H1 (cell line): ENCODE measurements at regions not wholly inside any gene's neighbourhood (a gene's known extent, or its start where the extent isn't known, plus 50 kb on each side); places are given as distances from the start of the nearest gene placed in this dataset.

Source experiments
- CTCF ChIA-PET: fragments of 300-600 bp; sonication (Branson Sonifier 250); formaldehyde crosslinking; loops from one replicate; lab custom pipeline; 2021; ENCODE audit not compliant: partially characterized antibody; lab: Charles Lee
- POLR2A ChIA-PET: fragments of 300-600 bp; sonication (Branson Sonifier 250); formaldehyde crosslinking; loops from one replicate; lab custom pipeline; 2021; ENCODE audit warnings: inconsistent platforms; ENCODE audit not compliant: partially characterized antibody; lab: Charles Lee
- DNase-seq, 2 experiments: peaks; one replicate each; pipeline versions ENCODE4 v3.0.0 to v3.0.0-alpha.2; 2010 to 2022; ENCODE audit warnings: low spot score in 2 of 2, low read depth in 1 of 2, mixed read lengths in 1 of 2
- FAIRE-seq: peaks from 2 replicates; lab custom pipeline; 2011; peaks lifted over from hg19 to GRCh38; lab: Jason Lieb, UNC
- H2AFZ ChIP-seq: 2 replicates; pipeline ENCODE4 v1.8.1; 2012; ENCODE audit warnings: low read length, inconsistent platforms
- H2AK5ac ChIP-seq: 2 replicates; pipeline ENCODE4 v1.6.1; 2013; ENCODE audit warnings: low read depth, low read length
- H2BK120ac ChIP-seq: replicated peaks from 2 replicates; pipeline ENCODE3; 2013; ENCODE audit warnings: low read depth, low read length, inconsistent platforms
- H2BK12ac ChIP-seq: 2 replicates; pipeline ENCODE4 v1.6.1; 2013; ENCODE audit warnings: low read depth, low read length
- H2BK15ac ChIP-seq: 2 replicates; pipeline ENCODE4 v1.6.1; 2013; ENCODE audit warnings: low read length
- H2BK20ac ChIP-seq: 2 replicates; pipeline ENCODE4 v1.6.1; 2013; ENCODE audit warnings: low read length
- H2BK5ac ChIP-seq: 2 replicates; pipeline ENCODE4 v1.6.1; 2013; ENCODE audit warnings: low read depth, low read length
- H3K14ac ChIP-seq: 2 replicates; pipeline ENCODE4 v1.6.1; 2013; ENCODE audit warnings: inconsistent platforms; ENCODE audit not compliant: insufficient read length
- H3K18ac ChIP-seq: 2 replicates; pipeline ENCODE4 v1.6.1; 2013; ENCODE audit warnings: low read length; ENCODE audit errors: extremely low read depth
- H3K23ac ChIP-seq: 2 replicates; pipeline ENCODE4 v1.6.1; 2013; ENCODE audit warnings: inconsistent platforms; ENCODE audit not compliant: insufficient read length
- H3K23me2 ChIP-seq: 2 replicates; pipeline ENCODE4 v1.6.1; 2013; ENCODE audit warnings: low read depth, low read length
- H3K27ac ChIP-seq: 2 replicates; pipeline ENCODE4 v1.6.1; 2011; ENCODE audit warnings: low read depth, low read length, inconsistent platforms
- H3K27me3 ChIP-seq, 4 experiments: replicated peaks in 1 of 4; 1 replicate in 1 of 4; 2 replicates in 3 of 4; pipeline versions ENCODE4 v1.6.1 to v1.8.1; 2011 to 2013; ENCODE audit warnings: low read length in 3 of 4, mild to moderate bottlenecking in 3 of 4, inconsistent platforms in 2 of 4, mixed read lengths in 2 of 4, moderate library complexity in 1 of 4; ENCODE audit not compliant: control insufficient read depth in 3 of 4, insufficient read depth in 3 of 4; ENCODE audit errors: extremely low read depth in 1 of 4
- H3K36me3 ChIP-seq, 4 experiments: 2 replicates each; pipeline versions ENCODE4 v1.6.1 to v1.8.1; 2011 to 2013; ENCODE audit warnings: mild to moderate bottlenecking in 4 of 4, low read length in 3 of 4, moderate library complexity in 2 of 4, control low read depth in 1 of 4, inconsistent platforms in 1 of 4; ENCODE audit not compliant: insufficient read depth in 4 of 4, control insufficient read depth in 2 of 4
- H3K4ac ChIP-seq: replicated peaks from 2 replicates; pipeline ENCODE3; 2013; ENCODE audit warnings: low read length, low read depth, mixed read lengths, inconsistent platforms; ENCODE audit not compliant: insufficient read length
- H3K4me1 ChIP-seq, 4 experiments: replicated peaks in 1 of 4; 1 replicate in 1 of 4; 2 replicates in 3 of 4; pipeline versions ENCODE4 v1.6.1 to v1.8.1; 2011 to 2013; ENCODE audit warnings: low read length in 3 of 4, inconsistent platforms in 2 of 4, mixed read lengths in 1 of 4; ENCODE audit not compliant: insufficient read depth in 4 of 4, control insufficient read depth in 3 of 4
- H3K4me2 ChIP-seq, 2 experiments: 2 replicates each; pipeline versions ENCODE4 v1.6.1 to v1.8.1; 2011 to 2013; ENCODE audit warnings: low read depth in 2 of 2, low read length in 2 of 2, control low read depth in 1 of 2, inconsistent platforms in 1 of 2, mild to moderate bottlenecking in 1 of 2; ENCODE audit not compliant: insufficient read depth in 1 of 2
- H3K4me3 ChIP-seq, 4 experiments: fragments of 200-600, 300-600 bp in 1 of 4; sonication (generic), shearing (Covaris generic), sonication (Bioruptor Twin) in 1 of 4; 2 replicates each; pipeline versions ENCODE4 v1.5.1 to v1.8.1; 2011 to 2016; ENCODE audit warnings: low read length in 4 of 4, low read depth in 3 of 4, control low read depth in 2 of 4, inconsistent platforms in 2 of 4, mild to moderate bottlenecking in 2 of 4, mixed read lengths in 1 of 4, moderate library complexity in 1 of 4; ENCODE audit not compliant: insufficient read depth in 2 of 4; ENCODE audit errors: extremely low read depth in 1 of 4
- H3K56ac ChIP-seq: replicated peaks from 2 replicates; pipeline ENCODE3; 2013; ENCODE audit warnings: low read depth, mild to moderate bottlenecking, mixed read lengths, low read length, inconsistent platforms; ENCODE audit not compliant: insufficient read length
- H3K79me1 ChIP-seq: 2 replicates; pipeline ENCODE4 v1.6.1; 2013; ENCODE audit warnings: low read depth, low read length, control low read depth
- H3K79me2 ChIP-seq, 2 experiments: 2 replicates each; pipeline versions ENCODE4 v1.6.1 to v1.8.1; 2012 to 2013; ENCODE audit warnings: low read length in 2 of 2, mild to moderate bottlenecking in 2 of 2, inconsistent platforms in 1 of 2; ENCODE audit not compliant: insufficient read depth in 2 of 2, control insufficient read depth in 1 of 2
- H3K9ac ChIP-seq, 4 experiments: replicated peaks in 1 of 4; 1 replicate in 1 of 4; 2 replicates in 3 of 4; pipeline versions ENCODE4 v1.6.1 to v1.8.1; 2011 to 2013; ENCODE audit warnings: low read depth in 3 of 4, low read length in 3 of 4, control low read depth in 2 of 4, mild to moderate bottlenecking in 2 of 4, moderate library complexity in 2 of 4, inconsistent platforms in 1 of 4; ENCODE audit errors: extremely low read depth in 1 of 4
- H3K9me3 ChIP-seq, 2 experiments: 2 replicates each; pipeline versions ENCODE4 v1.6.1 to v1.8.1; 2012 to 2013; ENCODE audit warnings: mild to moderate bottlenecking in 2 of 2, moderate library complexity in 2 of 2, control low read depth in 1 of 2, inconsistent platforms in 1 of 2, low read depth in 1 of 2, low read length in 1 of 2, mixed read lengths in 1 of 2; ENCODE audit not compliant: insufficient read depth in 2 of 2
- H4K20me1 ChIP-seq, 2 experiments: replicated peaks in 1 of 2; 2 replicates each; pipeline versions ENCODE3 to v1.8.1; 2011 to 2013; ENCODE audit warnings: inconsistent platforms in 2 of 2, low read length in 2 of 2, mild to moderate bottlenecking in 1 of 2; ENCODE audit not compliant: insufficient read depth in 2 of 2, control insufficient read depth in 1 of 2
- H4K5ac ChIP-seq: 2 replicates; pipeline ENCODE4 v1.6.1; 2013; ENCODE audit warnings: low read length, low read depth, mixed read lengths, inconsistent platforms; ENCODE audit not compliant: insufficient read length
- H4K8ac ChIP-seq: 2 replicates; pipeline ENCODE4 v1.8.0; 2013; ENCODE audit warnings: mild to moderate bottlenecking, moderate library complexity, low read length, inconsistent platforms; ENCODE audit not compliant: insufficient read depth; ENCODE audit errors: extremely low read depth
- H4K91ac ChIP-seq: replicated peaks from 2 replicates; pipeline ENCODE3; 2013; ENCODE audit warnings: low read length, mixed read lengths, inconsistent platforms; ENCODE audit not compliant: insufficient read length
- BACH1 ChIP-seq: IDR thresholded peaks from 2 replicates; pipeline ENCODE4 v1.6.1; 2012; ENCODE audit warnings: low read length, improper control_type of control experiment
- CTCF ChIP-seq, 3 experiments: IDR thresholded peaks; 1 replicate in 2 of 3; 2 replicates in 1 of 3; pipeline versions ENCODE4 v1.5.1 to v1.6.1; 2011; ENCODE audit warnings: low read length in 3 of 3, mild to moderate bottlenecking in 3 of 3, inconsistent platforms in 2 of 3, low read depth in 1 of 3, moderate library complexity in 1 of 3; ENCODE audit not compliant: insufficient read depth in 1 of 3; ENCODE audit errors: control extremely low read depth in 1 of 3
- FOSL1 ChIP-seq: IDR thresholded peaks from 2 replicates; pipeline ENCODE4 v1.6.1; 2011; ENCODE audit warnings: mild to moderate bottlenecking, low read depth, low read length, moderate library complexity; ENCODE audit not compliant: insufficient read depth
- KDM1A ChIP-seq: fragments of 200-600, 300-600 bp; sonication (generic); IDR thresholded peaks from 2 replicates; pipeline ENCODE4 v1.7.1; 2016; ENCODE audit warnings: mild to moderate bottlenecking, low read length, borderline replicate concordance
- KDM4A ChIP-seq: IDR thresholded peaks from one replicate; pipeline ENCODE4 v1.7.1; 2012; ENCODE audit warnings: low read depth, mild to moderate bottlenecking, moderate library complexity, low read length, inconsistent platforms; ENCODE audit not compliant: severe bottlenecking
- MAX ChIP-seq: IDR thresholded peaks from 2 replicates; pipeline ENCODE4 v1.6.1; 2012; ENCODE audit warnings: inconsistent platforms
- RBBP5 ChIP-seq: IDR thresholded peaks from 2 replicates; pipeline ENCODE4 v1.7.1; 2012; ENCODE audit warnings: low read depth, mild to moderate bottlenecking, inconsistent platforms, low read length, moderate library complexity, borderline replicate concordance
- SP4 ChIP-seq: IDR thresholded peaks from 2 replicates; pipeline ENCODE4 v1.6.1; 2012; ENCODE audit warnings: low read length, inconsistent platforms
- TAF1 ChIP-seq: IDR thresholded peaks from 2 replicates; pipeline ENCODE4 v1.6.1; 2011; ENCODE audit warnings: mild to moderate bottlenecking, low read depth, low read length
- TBP ChIP-seq: IDR thresholded peaks from 2 replicates; pipeline ENCODE4 v1.6.1; 2011; ENCODE audit warnings: low read depth, low read length, improper control_type of control experiment
- WGBS, 2 experiments: shearing (Covaris generic) in 1 of 2; methylation state at CpG; one replicate each; pipeline versions ENCODE4 v1.1.6 to v1.1.7; 2013 to 2015; ENCODE audit warnings: low lambda C conversion rate in 2 of 2, mixed read lengths in 2 of 2, inconsistent platforms in 1 of 2, low coverage in 1 of 2, missing lambda C conversion rate in 1 of 2; ENCODE audit not compliant: insufficient replicate concordance in 2 of 2, insufficient coverage in 1 of 2, insufficient read length in 1 of 2; ENCODE audit errors: extremely low coverage in 1 of 2, missing lambda C conversion rate in 1 of 2; 5-methylcytosine and 5-hydroxymethylcytosine counted together
- TF ChIP-seq, protein P1 (sequence below): IDR thresholded peaks from 2 replicates; pipeline ENCODE4 v1.6.1; 2012; ENCODE audit warnings: low read length, inconsistent platforms

DNA sequence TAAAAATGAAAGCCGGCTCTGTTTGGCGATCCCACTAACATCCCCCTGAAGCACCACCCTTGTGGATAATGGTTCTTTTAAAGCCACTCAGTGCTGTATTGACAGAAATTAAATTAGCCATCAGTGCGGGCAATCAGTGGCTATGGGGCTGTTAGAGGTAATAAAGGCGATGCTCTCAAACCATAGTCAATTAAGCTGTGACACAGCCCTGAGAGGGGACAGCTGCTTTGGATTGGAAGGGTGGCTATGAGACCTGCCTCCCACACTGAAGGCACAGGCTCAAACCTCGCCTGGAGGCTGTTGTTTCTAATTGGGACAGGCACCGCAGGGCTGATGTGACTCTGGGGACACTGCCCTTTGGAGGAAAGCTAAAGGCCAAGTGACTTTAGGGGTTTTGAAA, 562.2 kb downstream of the VRK1 start:
- Histone ChIP-seq H4K20me1 (no peaks in the 10 kb centered on the region), H3K23ac (no peak overlapping the region), H3K9ac (no peak overlapping the region), H3K14ac (no peak overlapping the region), H3K4me2 (no peak overlapping the region), H2AFZ (no peak overlapping the region), H2BK20ac (no peak overlapping the region), H3K27ac (no peak overlapping the region), H3K18ac (no peak overlapping the region), H3K79me2 (no peaks in the 10 kb centered on the region), H3K4ac (no peak overlapping the region), H3K4me1 (no peaks in the 10 kb centered on the region), H2BK12ac (no peak overlapping the region), H4K8ac (no peak overlapping the region), H3K56ac (no peak overlapping the region), H3K23me2 (no peaks in the 10 kb centered on the region), H3K27me3 (no peaks in the 10 kb centered on the region; a peak in 1 of 7 replicates), H3K36me3 (no peaks in the 10 kb centered on the region), H4K5ac (no peak overlapping the region), H2BK120ac (no peak overlapping the region), H4K91ac (no peak overlapping the region), H3K79me1 (no peaks in the 10 kb centered on the region), H3K4me3 (no peak overlapping the region), H2AK5ac (no peak overlapping the region), H3K9me3 (no peaks in the 10 kb centered on the region), H2BK5ac (no peak overlapping the region), H2BK15ac (no peak overlapping the region)
- POLR2A ChIA-PET = no interaction called here
- CTCF ChIA-PET = interaction anchor here (1.0 kb wide), 1 partner anchor 14 kb away, joined by 3 read pairs; no protein-coding TSS in a partner anchor
- 88% methylated on average over 6 of the region's 6 CpGs; no CpG with 5 or more reads in 1 of the 2 experiments for WGBS, 2 experiments
- DNase-seq (no peak), FAIRE-seq (no peak)
- TF ChIP-seq SP4 (no peak), RBBP5 (no peak), KDM1A (no peak), FOSL1 (no peak), MAX (no peak), BACH1 (no peak), TAF1 (no peak), CTCF (IDR thresholded peaks at IDR 0.05; ENCODE audit: control extremely low read depth in 1 of 3, insufficient read depth in 1 of 3, low read depth in 1 of 3, low read length in 3 of 3) (no peak), KDM4A (no peak), TBP (no peak)
- TF ChIP-seq, protein P1, sequence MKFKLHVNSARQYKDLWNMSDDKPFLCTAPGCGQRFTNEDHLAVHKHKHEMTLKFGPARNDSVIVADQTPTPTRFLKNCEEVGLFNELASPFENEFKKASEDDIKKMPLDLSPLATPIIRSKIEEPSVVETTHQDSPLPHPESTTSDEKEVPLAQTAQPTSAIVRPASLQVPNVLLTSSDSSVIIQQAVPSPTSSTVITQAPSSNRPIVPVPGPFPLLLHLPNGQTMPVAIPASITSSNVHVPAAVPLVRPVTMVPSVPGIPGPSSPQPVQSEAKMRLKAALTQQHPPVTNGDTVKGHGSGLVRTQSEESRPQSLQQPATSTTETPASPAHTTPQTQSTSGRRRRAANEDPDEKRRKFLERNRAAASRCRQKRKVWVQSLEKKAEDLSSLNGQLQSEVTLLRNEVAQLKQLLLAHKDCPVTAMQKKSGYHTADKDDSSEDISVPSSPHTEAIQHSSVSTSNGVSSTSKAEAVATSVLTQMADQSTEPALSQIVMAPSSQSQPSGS = no peak
